Stimulated activated CD4-positive, alpha-beta T cell treated with anti-CD3 and anti-CD28 coated beads, Interleukin-4, amount 100 ng/mL, for 1 hour (primary cell): ENCODE measurements at regions not wholly inside any gene's neighbourhood (a gene's known extent, or its start where the extent isn't known, plus 50 kb on each side); places are given as distances from the start of the nearest gene placed in this dataset.

Source experiments
- DNase-seq: peaks from one replicate; pipeline ENCODE4 v3.0.0-alpha.2; 2020

- no peak for DNase-seq
These were observed 307.4 kb downstream of the KLF5 start for GRCh38 chr13:73366241-73366640.

GRCh38 chr13:73365681-73366080, 306.9 kb downstream of the KLF5 start:
- DNase-seq = no peak

GRCh38 chr13:73365252-73365651, 306.4 kb downstream of the KLF5 start:
- no peak for DNase-seq

- no peak for DNase-seq
These were observed 305.9 kb downstream of the KLF5 start for GRCh38 chr13:73364736-73365135.

- no peak for DNase-seq
These were observed 299.8 kb downstream of the KLF5 start for GRCh38 chr13:73358606-73359095.

- DNase-seq = no peak
These were observed 296.3 kb downstream of the KLF5 start for GRCh38 chr13:73355134-73355533.

- no peak for DNase-seq
These were observed 292.9 kb downstream of the KLF5 start for GRCh38 chr13:73351730-73352129.

GRCh38 chr13:73341748-73342147, 282.9 kb downstream of the KLF5 start:
- DNase-seq = no peak

- DNase-seq = no peak
These were observed 281.3 kb downstream of the KLF5 start for GRCh38 chr13:73340069-73340468.

- no peak for DNase-seq
These were observed 280.3 kb downstream of the KLF5 start for GRCh38 chr13:73339086-73339485.

GRCh38 chr13:73338389-73338788, 279.6 kb downstream of the KLF5 start:
- DNase-seq = no peak

- DNase-seq = no peak
These were observed 278.7 kb downstream of the KLF5 start for GRCh38 chr13:73337532-73337931.

- no peak for DNase-seq
These were observed 278.0 kb downstream of the KLF5 start for GRCh38 chr13:73336773-73337172.

GRCh38 chr13:73335944-73336343, 277.1 kb downstream of the KLF5 start:
- no peak for DNase-seq

GRCh38 chr13:73335210-73335609, 276.4 kb downstream of the KLF5 start:
- DNase-seq = no peak

GRCh38 chr13:73334445-73334844, 275.6 kb downstream of the KLF5 start:
- DNase-seq = no peak

- no peak for DNase-seq
These were observed 272.8 kb downstream of the KLF5 start for GRCh38 chr13:73331556-73331955.

GRCh38 chr13:73329355-73329754, 270.6 kb downstream of the KLF5 start:
- DNase-seq = no peak

- no peak for DNase-seq
These were observed 268.8 kb downstream of the KLF5 start for GRCh38 chr13:73327579-73327978.

- DNase-seq = no peak
These were observed 267.1 kb downstream of the KLF5 start for GRCh38 chr13:73325723-73326558.

- DNase-seq = no peak
These were observed 266.3 kb downstream of the KLF5 start for GRCh38 chr13:73324842-73325722.

GRCh38 chr13:73323615-73324014, 264.8 kb downstream of the KLF5 start:
- DNase-seq = no peak

- no peak for DNase-seq
These were observed 262.2 kb downstream of the KLF5 start for GRCh38 chr13:73321043-73321442.

GRCh38 chr13:73317140-73317539, 258.3 kb downstream of the KLF5 start:
- no peak for DNase-seq
